GM18909 (cell line): ENCODE measurements at regions not wholly inside any gene's neighbourhood (a gene's known extent, or its start where the extent isn't known, plus 50 kb on each side); places are given as distances from the start of the nearest gene placed in this dataset.
"Not testable (repeated sequence)": the region's sequence is repeated elsewhere in the genome, so short reads cannot be mapped to it uniquely, and the experiment has no call there.

Experiments used
- ATAC-seq: cut with Tn5 transposase; IDR thresholded peaks from one replicate; pipeline ENCODE4 v1.9.1; 2021; ENCODE audit warnings: mild to moderate bottlenecking; ENCODE audit not compliant: unreplicated experiment, poor library complexity

DNA sequence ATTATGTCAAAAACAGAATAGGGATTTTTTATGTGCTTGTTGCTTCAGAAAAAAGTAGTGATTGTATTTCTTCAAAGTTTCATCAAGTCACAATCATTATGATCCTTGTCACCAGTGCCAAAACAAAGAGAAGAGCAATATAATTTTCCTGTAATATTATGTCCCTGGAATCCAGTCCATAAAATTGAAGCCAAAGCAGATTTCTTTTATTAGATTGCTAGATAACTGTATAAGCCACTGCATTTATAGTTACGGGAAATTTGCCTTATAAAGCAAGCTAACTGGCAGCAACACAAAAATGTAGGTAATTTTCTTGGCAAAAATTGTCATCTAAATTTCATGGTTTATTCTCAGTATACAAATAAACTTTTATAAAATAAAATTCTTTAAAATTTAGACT, 296.1 kb upstream of the ANKRD50 start:
- no peak for ATAC-seq

DNA sequence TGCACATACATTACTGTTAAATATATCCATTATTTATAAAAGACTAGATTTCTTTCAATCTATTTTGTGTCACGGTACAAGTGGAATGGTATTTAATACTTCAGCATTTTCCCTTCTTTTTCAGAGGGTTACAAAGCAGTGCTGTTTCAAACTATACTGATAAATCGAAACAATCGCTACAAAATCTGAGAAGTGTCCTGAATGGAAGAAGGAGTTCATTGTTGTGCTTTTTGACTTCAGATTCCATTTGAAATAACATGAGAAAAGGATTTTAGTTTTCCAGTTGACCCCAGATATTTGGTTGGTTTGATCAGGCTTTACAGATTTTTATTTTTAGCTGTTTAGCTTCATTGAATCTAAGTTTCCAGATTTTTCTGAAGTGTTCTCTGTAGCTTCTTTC, 292.1 kb upstream of the ANKRD50 start:
- ATAC-seq, result no peak

DNA sequence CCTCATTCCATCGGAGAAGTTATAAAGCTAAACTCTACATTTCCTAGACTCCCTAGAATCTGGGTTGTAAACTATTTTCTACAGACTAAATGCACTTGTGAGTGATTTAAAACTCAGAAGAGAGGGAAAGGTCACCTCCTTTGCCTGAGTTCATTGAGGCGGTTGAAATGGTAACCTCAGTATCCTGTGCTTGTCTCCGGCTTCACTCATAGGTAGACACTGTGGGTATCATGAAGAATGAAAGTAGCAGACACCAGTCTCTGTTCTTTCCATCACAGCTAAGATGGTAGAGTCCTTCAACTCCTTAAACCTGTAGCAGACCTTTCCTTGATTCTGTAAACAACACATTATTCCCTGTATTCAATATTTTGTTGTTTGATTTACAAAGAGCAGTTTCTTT, 291.3 kb upstream of the ANKRD50 start:
- no peak for ATAC-seq

DNA sequence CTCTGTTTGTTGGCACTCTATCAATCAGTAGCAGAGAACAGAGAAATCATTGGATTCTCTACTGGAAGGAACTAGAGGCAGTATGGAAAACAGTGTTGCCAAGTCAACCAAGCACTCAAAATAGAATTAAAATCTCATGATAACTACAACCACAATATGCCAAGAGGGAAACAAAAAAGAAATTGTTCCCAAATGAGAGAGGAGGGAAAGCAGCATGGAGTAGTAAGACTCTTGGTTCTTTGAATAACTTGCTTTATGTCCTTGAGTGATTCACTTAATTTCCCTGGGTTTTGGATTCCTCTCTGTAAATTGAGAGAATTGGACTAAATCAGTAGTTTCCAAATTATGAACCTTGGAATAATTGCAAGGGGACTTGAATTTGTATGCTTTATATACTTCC, 285.5 kb upstream of the ANKRD50 start:
- ATAC-seq, result no peak

DNA sequence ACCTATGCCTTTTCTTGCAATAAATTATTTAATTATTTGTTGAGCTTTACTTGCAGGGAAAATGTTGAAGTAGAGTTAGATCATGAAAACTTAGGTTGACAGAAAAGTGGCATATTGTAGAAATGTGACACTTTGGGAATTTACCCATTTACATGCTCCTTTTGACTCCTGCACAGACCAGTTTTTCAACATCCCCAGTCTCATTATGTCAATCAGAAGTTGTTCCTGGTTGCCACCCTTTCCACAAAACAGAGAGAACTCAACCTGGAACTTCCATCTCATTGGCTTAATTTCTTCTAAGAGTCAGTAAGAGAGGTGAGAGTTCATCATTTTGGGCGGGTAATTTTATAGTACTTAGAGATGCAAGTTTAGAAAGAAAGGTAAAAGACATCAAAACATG, 284.6 kb upstream of the ANKRD50 start:
- no peak for ATAC-seq

DNA sequence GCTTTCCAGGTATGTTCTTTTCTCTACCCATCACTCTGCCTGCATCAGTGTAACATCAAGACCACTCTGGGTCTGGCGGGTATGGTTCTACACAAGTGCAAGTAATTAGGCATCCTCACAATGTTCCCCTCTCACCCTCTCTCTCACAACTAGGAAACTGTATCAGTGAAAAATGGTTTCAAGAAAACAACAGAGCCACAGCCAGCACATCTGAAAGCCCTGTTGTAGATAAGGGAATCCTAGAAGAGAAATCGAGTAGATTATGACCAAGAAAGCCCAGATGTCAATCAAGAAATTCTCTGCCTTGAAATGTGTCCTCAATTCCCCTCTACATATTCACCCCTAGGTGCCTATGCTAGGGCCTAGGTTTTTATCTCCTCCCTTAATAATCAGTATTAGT, 281.3 kb upstream of the ANKRD50 start:
- no peak for ATAC-seq

DNA sequence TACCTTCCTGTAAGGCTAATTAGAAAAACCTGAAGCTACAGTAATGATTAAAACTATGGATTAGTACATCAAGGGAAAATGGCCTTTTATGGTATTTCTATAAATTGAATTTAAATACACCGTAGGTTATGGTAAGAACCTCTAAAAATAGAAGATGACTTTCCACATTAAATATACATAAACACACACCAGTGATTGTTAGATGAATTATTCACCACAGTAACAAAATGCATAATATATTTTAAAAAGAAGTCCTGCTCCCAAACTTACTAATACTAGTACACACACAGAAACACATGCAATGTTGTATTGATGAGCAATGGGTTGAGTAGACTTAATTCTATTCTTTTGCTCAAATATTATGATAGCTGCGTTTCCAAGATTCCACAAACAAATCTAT, 277.9 kb upstream of the ANKRD50 start:
- ATAC-seq, result no peak

DNA sequence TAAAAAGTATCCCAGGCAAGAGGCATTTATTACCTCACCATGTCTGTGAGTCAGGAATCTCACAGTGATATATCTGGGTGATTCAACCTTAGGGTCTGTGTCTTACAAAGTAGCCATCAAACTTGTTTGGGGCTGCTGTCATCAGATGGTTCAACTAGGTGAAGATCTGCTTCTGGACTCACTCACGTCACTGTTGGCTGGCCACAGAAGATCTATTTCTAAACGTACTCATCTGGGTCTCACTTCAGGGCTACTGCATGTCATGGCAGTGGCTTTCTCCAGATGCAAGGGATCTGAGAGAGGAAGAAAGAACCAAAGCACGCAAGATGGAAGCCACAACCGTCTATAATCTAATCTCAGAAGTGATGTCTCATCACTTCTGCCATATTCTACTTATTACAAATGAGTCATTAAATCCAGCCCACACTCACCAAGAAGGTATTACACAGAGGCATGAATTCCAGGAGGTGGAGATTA, 267.8 kb upstream of the ANKRD50 start:
- ATAC-seq, result no peak

DNA sequence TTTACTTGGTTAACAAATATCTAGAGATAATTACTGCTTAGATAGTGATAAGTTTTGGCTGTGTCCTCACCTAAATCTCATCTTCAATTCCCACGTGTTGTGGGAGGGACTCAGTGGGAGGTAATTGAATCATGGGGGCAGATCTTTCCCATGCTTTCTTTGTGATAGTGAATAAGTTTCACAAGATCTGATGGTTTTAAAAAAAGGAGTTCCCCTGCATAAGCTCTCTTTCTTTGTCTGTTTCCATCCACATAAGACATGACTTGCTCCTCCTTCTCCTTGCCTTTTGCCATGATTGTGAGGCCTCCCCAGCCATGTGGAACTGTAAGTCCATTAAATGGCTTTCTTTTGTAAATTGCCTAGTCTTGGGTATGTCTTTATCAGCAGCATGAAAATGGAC, 266.0 kb upstream of the ANKRD50 start:
- ATAC-seq, result not testable (repeated sequence)

DNA sequence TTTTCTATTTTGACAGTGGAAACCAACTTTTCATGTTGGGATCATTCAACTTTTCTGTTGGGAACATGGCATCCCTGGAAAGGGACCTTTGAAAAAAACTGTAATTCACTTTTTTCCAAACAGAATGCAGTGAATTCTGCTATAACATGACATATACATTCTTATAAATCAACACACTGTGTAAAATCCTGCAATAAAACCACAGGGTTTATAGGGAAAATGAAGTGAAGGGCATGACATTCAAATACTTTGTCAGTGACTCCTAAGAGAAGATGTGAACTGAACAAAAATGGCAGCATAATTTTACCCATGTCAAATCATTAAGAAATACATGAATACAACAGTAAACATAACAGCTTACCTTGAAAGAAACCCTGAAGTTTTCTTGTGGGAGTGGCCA, 264.5 kb upstream of the ANKRD50 start:
- ATAC-seq, result no peak

DNA sequence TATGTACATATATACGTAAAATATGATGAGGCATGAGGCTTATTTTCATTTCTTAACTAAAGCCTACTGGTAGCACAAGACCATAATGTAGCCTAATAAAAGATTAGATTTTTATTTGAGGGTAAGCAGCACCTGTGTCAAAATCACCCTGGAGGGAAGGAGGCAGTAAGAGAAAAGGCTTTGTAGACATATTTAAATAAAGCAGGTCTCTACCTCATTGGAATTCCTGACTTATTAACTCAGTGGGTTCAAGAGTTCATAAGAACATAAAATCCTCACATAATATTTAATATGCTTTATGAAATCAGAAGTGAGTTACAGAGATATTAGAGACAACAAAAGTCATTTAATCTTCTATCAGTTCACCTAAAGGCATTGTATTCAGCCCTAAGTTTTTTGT, 261.6 kb upstream of the ANKRD50 start:
- no peak for ATAC-seq

DNA sequence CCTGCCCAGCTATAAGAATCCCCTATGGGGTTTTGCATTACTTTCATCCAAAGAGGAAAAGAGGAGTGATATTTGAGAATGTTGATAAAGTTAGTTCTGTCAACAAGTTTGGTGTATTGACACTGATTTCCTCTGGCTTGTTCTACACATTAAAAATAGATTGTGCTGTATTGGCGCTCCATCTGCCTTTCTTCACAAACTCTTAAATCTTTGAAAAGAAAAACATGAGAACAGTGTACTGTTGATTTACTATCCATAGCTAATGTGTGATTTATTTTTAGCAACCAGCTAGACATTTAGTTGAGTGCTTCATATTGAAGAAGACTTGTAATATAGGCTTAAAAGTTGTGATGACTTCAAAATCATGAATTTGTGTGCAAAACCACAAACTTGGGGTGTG, 261.2 kb upstream of the ANKRD50 start:
- no peak for ATAC-seq

DNA sequence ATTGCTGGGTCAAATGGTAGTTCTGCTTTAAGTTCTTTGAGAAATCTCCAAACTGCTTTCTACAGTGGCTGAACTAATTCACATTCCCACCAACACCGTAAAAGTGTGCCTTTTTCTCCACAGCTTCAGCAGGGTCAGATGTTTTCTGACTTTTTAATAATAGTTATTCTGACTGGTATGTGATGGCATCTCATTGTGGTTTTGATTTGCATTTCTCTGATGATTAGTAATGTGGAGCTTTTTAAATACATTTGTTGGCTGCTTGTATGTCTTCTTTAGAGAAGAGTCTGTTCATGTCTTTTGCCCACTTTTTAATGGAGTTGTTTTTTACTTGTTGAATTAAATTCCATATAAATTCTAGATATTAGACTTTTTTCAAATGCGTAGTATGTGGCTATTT, 257.5 kb upstream of the ANKRD50 start:
- ATAC-seq, result no peak

DNA sequence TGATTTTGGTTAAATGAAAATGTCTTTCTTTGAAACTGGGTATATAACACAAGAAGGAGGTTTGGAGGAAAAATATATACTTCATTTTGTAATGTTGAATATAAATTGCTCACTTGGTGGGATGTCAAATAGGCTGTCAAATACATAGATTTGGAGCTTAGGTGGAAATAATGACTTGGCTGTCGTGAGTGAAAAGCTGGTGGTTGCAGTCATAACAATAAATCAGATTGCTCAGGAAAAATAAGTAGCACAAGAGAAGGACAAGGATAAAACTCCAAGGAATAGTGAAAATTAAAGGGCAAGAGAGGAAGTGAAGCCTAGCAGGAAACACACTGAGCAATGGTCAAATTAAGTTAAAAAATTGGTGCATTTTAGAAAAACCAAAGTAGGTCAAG, 253.0 kb upstream of the ANKRD50 start:
- ATAC-seq, result no peak

DNA sequence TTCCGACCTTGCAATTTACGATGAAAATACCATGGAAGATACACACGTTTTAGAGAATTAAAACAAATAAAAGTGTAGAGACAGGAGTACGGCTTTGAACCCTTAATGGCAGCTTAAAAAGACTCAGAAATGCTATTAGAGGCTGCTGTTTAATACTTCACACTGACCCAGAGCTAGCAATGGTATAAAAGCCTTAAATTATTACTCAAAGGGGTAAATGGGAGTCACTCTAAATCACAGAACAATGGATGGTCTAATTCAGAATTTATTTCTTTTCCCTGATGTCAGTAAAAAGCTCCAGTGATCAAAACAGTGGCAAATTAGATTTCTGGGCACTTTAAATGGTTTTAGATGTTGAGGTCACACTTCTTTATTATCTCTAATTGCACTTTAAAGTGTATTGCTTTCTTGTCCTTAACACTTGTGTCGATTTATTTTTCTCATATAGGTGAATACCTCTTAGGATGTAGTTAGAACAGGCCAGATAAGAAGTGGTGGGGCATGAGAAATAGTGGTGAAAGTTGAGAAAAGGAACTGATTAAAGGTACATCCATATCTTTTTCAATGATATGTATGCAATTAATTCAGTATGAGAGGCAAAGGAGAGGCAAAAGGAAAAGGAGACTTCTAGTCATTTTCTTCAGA, 252.4 kb upstream of the ANKRD50 start:
- no peak for ATAC-seq

DNA sequence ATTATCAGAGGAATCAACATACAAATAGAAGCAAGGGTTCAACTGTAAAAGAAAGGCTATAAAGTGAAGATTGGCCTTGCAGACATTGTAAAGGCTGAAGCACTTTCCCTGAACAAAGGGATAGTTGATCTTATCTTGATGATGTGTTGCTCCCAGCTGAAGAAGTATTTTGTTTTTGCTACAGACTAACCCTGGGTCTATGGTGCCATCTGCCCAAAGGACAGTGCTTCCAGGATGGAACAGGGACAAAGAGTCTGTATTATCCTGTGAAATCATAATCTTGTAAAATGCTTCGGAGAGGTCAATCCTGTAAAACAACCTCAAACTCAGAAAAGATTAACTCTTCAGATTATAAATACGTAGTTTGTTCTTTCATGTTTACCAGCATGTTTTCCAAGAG, 251.7 kb upstream of the ANKRD50 start:
- no peak for ATAC-seq

DNA sequence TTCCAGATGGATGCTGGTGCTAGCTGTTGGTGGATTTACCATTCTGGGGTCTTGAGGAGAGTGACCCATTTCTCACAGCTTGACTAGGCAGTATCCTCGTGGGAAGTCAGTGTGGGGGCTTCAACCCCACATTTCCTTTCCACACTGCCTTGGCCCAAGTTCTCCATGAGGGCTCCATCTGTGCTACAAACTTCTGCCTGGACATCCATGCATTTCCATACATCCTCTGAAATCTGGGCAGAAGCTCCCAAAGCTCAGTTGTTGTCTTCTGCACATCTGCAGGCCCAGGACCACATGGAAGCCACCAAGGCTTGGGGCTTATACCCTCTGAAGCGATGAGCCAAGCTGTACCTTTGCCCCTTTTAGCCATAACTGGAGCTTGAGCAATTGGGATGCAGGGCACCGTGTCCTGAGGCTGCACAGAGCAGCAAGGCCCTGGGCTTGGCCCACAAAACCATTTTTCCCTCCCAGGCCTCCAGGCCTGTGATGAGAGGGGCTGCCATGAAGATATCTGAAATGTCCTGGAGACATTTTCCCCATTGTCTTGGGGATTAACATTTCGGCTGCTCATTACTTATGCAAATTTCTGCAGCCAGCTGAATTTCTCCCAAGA, 248.7 kb upstream of the ANKRD50 start:
- ATAC-seq, result no peak

DNA sequence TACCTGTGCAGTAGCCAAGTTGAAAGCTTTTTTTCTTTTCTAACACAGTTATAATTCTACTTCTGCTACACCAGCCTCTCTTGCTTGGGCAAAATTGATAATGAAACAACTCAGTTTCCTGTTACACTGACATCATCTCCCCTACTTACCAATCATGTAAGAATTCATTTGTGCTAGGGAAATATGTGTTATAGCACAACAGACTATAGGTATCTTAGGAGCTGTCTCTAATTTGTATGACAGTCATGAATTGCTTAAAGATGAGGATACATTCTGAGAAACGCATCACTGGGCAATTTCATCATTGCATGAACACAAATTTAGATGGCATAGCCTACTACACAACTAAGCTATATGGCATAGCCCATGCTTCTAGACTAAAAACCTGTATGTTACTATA, 246.3 kb upstream of the ANKRD50 start:
- no peak for ATAC-seq

DNA sequence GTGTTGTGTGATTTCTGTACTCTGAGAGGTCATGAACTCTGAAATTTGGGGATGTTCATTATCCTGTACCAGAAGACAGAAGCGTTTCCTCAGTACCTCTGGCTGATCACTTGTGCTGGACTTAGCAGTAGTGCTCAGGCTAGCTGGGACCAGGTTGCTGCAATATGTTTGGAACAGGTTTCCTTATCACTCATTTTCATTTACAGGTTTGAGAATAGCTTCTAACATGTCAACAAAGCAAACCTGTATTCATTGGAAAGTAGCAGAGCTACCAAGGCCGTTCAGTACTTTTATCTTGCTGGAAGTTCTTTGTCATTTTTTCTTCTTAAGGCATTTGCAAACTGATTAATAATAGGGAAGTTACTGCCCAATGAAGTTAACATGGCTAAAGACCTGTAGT, 242.9 kb upstream of the ANKRD50 start:
- no peak for ATAC-seq

DNA sequence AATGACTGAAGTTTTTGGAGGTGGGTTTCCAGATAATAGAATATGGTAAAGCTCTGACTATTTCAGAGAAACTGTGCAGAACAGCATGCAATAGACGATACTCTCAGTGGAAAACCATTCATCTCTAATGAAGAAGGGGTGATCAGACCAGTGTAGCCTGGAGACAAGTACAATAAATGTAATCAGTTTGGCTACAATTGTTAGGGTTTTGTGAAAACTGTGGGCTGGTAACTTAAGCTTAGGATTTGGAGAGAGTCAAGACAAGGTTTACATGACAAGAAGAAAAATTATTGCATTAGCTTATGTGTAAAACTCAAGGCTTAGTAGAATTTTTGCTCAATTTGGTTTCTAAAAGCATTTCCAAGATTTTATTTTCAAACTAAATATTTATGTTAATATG, 241.5 kb upstream of the ANKRD50 start:
- ATAC-seq, result no peak

DNA sequence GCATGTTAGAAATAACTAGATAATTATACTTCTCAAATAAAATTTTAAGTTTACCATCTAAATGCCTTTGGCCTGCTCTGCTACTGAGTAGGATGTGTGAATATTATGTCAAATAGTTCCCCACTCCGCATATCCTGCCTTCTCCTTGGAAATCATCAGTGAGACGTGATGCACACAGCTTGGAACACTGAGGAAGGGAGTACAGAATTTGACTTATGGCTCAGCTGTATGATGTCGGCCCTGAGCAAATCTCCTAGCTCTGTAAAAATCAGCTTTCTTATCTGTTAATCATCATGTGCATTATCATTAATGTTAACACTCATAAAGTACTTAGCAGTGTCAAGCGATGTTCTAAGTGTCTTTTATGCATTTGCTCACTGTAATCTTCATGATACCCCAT, 241.0 kb upstream of the ANKRD50 start:
- no peak for ATAC-seq

DNA sequence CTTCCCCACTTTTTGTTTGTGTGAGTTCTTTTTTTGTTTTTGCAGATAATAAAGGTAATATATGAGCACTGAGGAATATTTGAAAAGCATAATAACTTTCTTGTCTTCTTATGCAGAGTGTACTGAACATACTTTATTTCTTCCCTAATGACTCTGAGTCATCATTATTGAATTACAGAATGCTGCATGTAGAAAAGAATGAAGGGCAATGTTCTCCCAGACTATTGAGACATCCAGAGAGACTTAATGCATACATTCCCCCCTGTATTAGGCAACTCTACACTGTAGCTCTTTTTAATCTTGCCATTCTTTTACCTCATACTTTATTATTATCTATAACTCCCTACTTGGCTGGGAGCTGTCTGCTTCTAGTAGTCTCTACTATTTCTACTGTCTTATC, 240.5 kb upstream of the ANKRD50 start:
- ATAC-seq, result no peak
